HepG2 (cell line): ENCODE measurements at regions not wholly inside any gene's neighbourhood (a gene's known extent, or its start where the extent isn't known, plus 50 kb on each side); places are given as distances from the start of the nearest gene placed in this dataset.

ENCODE experiments used
- TF ChIP-seq, protein P1 (sequence below): sonication (generic); formaldehyde crosslinking; IDR thresholded peaks from 2 replicates; pipeline ENCODE4 v1.8.0; 2022; ENCODE audit warnings: missing genetic modification reagents, mild to moderate bottlenecking, moderate library complexity, borderline replicate concordance
- TF ChIP-seq, protein P2 (sequence below): sonication (generic); formaldehyde crosslinking; IDR thresholded peaks from 2 replicates; pipeline ENCODE4 v1.4.0; 2020; ENCODE audit warnings: mild to moderate bottlenecking, low read depth, missing genetic modification reagents
- TF ChIP-seq, protein P3 (sequence below): sonication (generic); formaldehyde crosslinking; IDR thresholded peaks from 2 replicates; pipeline ENCODE4 v1.5.0; 2020; ENCODE audit warnings: missing genetic modification reagents
- TF ChIP-seq, protein P4 (sequence below): sonication (generic); formaldehyde crosslinking; IDR thresholded peaks from 2 replicates; pipeline ENCODE4 v1.5.1; 2020; ENCODE audit warnings: mild to moderate bottlenecking, moderate library complexity, missing genetic modification reagents
- TF ChIP-seq, protein P5 (sequence below), 2 experiments: sonication (generic) in 1 of 2; formaldehyde crosslinking in 1 of 2; IDR thresholded peaks; 2 replicates each; pipeline versions ENCODE4 v1.4.0 to v1.6.1; 2016 to 2020; ENCODE audit warnings: borderline replicate concordance in 1 of 2, low read depth in 1 of 2, mild to moderate bottlenecking in 1 of 2, missing genetic modification reagents in 1 of 2

DNA sequence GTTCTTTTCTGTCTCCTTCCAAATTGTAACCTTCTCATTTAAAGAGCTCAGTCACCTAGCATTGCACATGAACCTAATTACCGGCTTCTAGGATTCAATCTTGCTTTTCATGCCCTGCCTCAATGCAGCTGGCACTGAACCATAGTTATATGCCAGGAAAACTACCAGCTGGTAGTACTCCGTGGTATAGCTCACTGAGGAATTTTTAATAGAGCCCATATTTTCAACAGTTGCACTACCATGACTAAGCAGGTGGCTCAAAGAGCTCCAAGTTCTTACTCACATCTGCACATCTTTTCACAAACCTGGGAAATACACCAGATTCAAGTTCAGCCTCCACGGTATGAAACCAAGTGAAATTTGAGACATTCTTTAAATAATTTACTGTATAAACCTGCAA, 363.5 kb downstream of the GRB14 start (continued):
- TF ChIP-seq, protein P1, sequence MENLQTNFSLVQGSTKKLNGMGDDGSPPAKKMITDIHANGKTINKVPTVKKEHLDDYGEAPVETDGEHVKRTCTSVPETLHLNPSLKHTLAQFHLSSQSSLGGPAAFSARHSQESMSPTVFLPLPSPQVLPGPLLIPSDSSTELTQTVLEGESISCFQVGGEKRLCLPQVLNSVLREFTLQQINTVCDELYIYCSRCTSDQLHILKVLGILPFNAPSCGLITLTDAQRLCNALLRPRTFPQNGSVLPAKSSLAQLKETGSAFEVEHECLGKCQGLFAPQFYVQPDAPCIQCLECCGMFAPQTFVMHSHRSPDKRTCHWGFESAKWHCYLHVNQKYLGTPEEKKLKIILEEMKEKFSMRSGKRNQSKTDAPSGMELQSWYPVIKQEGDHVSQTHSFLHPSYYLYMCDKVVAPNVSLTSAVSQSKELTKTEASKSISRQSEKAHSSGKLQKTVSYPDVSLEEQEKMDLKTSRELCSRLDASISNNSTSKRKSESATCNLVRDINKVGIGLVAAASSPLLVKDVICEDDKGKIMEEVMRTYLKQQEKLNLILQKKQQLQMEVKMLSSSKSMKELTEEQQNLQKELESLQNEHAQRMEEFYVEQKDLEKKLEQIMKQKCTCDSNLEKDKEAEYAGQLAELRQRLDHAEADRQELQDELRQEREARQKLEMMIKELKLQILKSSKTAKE (CRISPR knock-in tag): no peak
- TF ChIP-seq, protein P2, sequence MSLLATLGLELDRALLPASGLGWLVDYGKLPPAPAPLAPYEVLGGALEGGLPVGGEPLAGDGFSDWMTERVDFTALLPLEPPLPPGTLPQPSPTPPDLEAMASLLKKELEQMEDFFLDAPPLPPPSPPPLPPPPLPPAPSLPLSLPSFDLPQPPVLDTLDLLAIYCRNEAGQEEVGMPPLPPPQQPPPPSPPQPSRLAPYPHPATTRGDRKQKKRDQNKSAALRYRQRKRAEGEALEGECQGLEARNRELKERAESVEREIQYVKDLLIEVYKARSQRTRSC (CRISPR knock-in tag): no peak
- TF ChIP-seq, protein P3, sequence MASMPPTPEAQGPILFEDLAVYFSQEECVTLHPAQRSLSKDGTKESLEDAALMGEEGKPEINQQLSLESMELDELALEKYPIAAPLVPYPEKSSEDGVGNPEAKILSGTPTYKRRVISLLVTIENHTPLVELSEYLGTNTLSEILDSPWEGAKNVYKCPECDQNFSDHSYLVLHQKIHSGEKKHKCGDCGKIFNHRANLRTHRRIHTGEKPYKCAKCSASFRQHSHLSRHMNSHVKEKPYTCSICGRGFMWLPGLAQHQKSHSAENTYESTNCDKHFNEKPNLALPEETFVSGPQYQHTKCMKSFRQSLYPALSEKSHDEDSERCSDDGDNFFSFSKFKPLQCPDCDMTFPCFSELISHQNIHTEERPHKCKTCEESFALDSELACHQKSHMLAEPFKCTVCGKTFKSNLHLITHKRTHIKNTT: no peak
- TF ChIP-seq, protein P4, sequence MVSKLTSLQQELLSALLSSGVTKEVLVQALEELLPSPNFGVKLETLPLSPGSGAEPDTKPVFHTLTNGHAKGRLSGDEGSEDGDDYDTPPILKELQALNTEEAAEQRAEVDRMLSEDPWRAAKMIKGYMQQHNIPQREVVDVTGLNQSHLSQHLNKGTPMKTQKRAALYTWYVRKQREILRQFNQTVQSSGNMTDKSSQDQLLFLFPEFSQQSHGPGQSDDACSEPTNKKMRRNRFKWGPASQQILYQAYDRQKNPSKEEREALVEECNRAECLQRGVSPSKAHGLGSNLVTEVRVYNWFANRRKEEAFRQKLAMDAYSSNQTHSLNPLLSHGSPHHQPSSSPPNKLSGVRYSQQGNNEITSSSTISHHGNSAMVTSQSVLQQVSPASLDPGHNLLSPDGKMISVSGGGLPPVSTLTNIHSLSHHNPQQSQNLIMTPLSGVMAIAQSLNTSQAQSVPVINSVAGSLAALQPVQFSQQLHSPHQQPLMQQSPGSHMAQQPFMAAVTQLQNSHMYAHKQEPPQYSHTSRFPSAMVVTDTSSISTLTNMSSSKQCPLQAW (CRISPR knock-in tag): no peak
- TF ChIP-seq, protein P5, sequence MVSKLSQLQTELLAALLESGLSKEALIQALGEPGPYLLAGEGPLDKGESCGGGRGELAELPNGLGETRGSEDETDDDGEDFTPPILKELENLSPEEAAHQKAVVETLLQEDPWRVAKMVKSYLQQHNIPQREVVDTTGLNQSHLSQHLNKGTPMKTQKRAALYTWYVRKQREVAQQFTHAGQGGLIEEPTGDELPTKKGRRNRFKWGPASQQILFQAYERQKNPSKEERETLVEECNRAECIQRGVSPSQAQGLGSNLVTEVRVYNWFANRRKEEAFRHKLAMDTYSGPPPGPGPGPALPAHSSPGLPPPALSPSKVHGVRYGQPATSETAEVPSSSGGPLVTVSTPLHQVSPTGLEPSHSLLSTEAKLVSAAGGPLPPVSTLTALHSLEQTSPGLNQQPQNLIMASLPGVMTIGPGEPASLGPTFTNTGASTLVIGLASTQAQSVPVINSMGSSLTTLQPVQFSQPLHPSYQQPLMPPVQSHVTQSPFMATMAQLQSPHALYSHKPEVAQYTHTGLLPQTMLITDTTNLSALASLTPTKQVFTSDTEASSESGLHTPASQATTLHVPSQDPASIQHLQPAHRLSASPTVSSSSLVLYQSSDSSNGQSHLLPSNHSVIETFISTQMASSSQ (IDR thresholded peaks at IDR 0.05; ENCODE audit: low read depth): no peak
- TF ChIP-seq, protein P5 (CRISPR knock-in tag; IDR thresholded peaks at IDR 0.05; ENCODE audit: borderline replicate concordance): no peak
